Uterus (tissue), 3 donors: ENCODE measurements at regions not wholly inside any gene's neighbourhood (a gene's known extent, or its start where the extent isn't known, plus 50 kb on each side); places are given as distances from the start of the nearest gene placed in this dataset.

Experiments used
- DNase-seq, 2 donors: peaks; one replicate each; pipeline ENCODE4 v3.0.0-alpha.2; 2019 to 2020
- H3K27ac ChIP-seq, 2 donors: fragments of 200-600 bp; sonication (generic); 1 replicate in 1 of 2; 2 replicates in 1 of 2; pipeline ENCODE4 v1.5.1; 2016 to 2018
- H3K27me3 ChIP-seq, 2 donors: fragments of 200-600 bp; sonication (generic); one replicate each; pipeline ENCODE4 v1.5.1; 2018 to 2019; ENCODE audit warnings: control low read depth in 1 of 2
- H3K36me3 ChIP-seq, 2 donors: fragments of 200-600 bp; sonication (generic); one replicate each; pipeline ENCODE4 v1.5.1; 2019; ENCODE audit warnings: control low read depth in 1 of 2
- H3K4me1 ChIP-seq, 2 donors: fragments of 200-600 bp; sonication (generic); one replicate each; pipeline ENCODE4 v1.5.1; 2018 to 2019; ENCODE audit warnings: control low read depth in 1 of 2
- H3K4me3 ChIP-seq, 2 donors: fragments of 200-600 bp; sonication (generic); 1 replicate in 1 of 2; 2 replicates in 1 of 2; pipeline ENCODE4 v1.5.1; 2018 to 2019; ENCODE audit warnings: mild to moderate bottlenecking in 1 of 2
- H3K9me3 ChIP-seq, 2 donors: fragments of 200-600 bp; sonication (generic); one replicate each; pipeline ENCODE4 v1.5.1; 2019; ENCODE audit warnings: control low read depth in 1 of 2
- CTCF ChIP-seq, 4 experiments: fragments of 200-600 bp in 2 of 4; fragments of 450-650 bp in 2 of 4; sonication (generic) in 2 of 4; IDR thresholded peaks; one replicate each; pipeline ENCODE4 v1.5.1; 2016 to 2019; ENCODE audit warnings: antibody characterized with exemption in 4 of 4, mild to moderate bottlenecking in 2 of 4, moderate library complexity in 1 of 4
- POLR2A ChIP-seq, 2 donors: fragments of 450-650 bp; IDR thresholded peaks; one replicate each; pipeline ENCODE4 v1.6.1; 2016; ENCODE audit warnings: antibody characterized with exemption in 2 of 2, mild to moderate bottlenecking in 1 of 2, moderate library complexity in 1 of 2
- intact Hi-C: fragments of 100-400 bp; cut with DNase I; formaldehyde crosslinking; loops from one replicate; pipeline ENCODE4 v1.15.1; 2023; ENCODE audit warnings: low total_unique reads
- donor health status: DM: yes; HTN: yes; CAD: no.

GRCh38 chr5:4855036-4855435, 285.1 kb upstream of the ADAMTS16 start:
- Histone ChIP-seq H3K9me3 (no peaks in the 10 kb centered on the region), H3K4me1 (no peaks in the 10 kb centered on the region), H3K36me3 (no peaks in the 10 kb centered on the region), H3K4me3 (no peak overlapping the region), H3K27me3 (peaks cover 0 to 5% of the 10 kb centered on the region in 2 donors), H3K27ac (no peak overlapping the region)
- TF ChIP-seq POLR2A (IDR thresholded peaks at IDR 0.05), result no peak
- no peak for TF ChIP-seq CTCF (IDR thresholded peaks at IDR 0.05)
- intact Hi-C loops, result no loop called here
- no peak for DNase-seq

- no peaks in the 10 kb centered on the region for H3K36me3 ChIP-seq
- no peaks in the 10 kb centered on the region for H3K4me1 ChIP-seq
- TF ChIP-seq POLR2A (IDR thresholded peaks at IDR 0.05), result no peak
- no peak for TF ChIP-seq CTCF (IDR thresholded peaks at IDR 0.05)
- intact Hi-C loops, result no loop called here
- DNase-seq, result no peak
- H3K27ac ChIP-seq, result no peak overlapping the region
- H3K9me3 ChIP-seq, result no peaks in the 10 kb centered on the region
- peaks cover 0 to 5% of the 10 kb centered on the region in 2 donors for H3K27me3 ChIP-seq
- no peak overlapping the region for H3K4me3 ChIP-seq
These were observed 284.2 kb upstream of the ADAMTS16 start for GRCh38 chr5:4855880-4856279.

GRCh38 chr5:4857761-4858160, 282.4 kb upstream of the ADAMTS16 start:
- H3K4me1 ChIP-seq, result no peaks in the 10 kb centered on the region
- H3K27me3 ChIP-seq, result no peaks in the 10 kb centered on the region
- DNase-seq, result no peak
- H3K9me3 ChIP-seq, result no peaks in the 10 kb centered on the region
- no peak for TF ChIP-seq POLR2A (IDR thresholded peaks at IDR 0.05)
- TF ChIP-seq CTCF (IDR thresholded peaks at IDR 0.05), result no peak
- no peaks in the 10 kb centered on the region for H3K36me3 ChIP-seq
- no peak overlapping the region for H3K27ac ChIP-seq
- intact Hi-C loops, result no loop called here
- no peak overlapping the region for H3K4me3 ChIP-seq

GRCh38 chr5:4859500-4860235, 280.5 kb upstream of the ADAMTS16 start:
- Histone ChIP-seq H3K27ac (no peak overlapping the region), H3K36me3 (no peaks in the 10 kb centered on the region), H3K9me3 (no peaks in the 10 kb centered on the region), H3K4me3 (no peak overlapping the region), H3K4me1 (no peaks in the 10 kb centered on the region), H3K27me3 (no peaks in the 10 kb centered on the region)
- intact Hi-C loops, result no loop called here
- TF ChIP-seq CTCF (IDR thresholded peaks at IDR 0.05) (no peak), POLR2A (IDR thresholded peaks at IDR 0.05) (no peak)
- DNase-seq, result no peak

GRCh38 chr5:4860631-4861030, 279.5 kb upstream of the ADAMTS16 start:
- no peak for DNase-seq
- Histone ChIP-seq H3K4me1 (no peaks in the 10 kb centered on the region), H3K36me3 (no peaks in the 10 kb centered on the region), H3K4me3 (no peak overlapping the region), H3K27ac (no peak overlapping the region), H3K27me3 (no peaks in the 10 kb centered on the region), H3K9me3 (no peaks in the 10 kb centered on the region)
- intact Hi-C loops, result no loop called here
- TF ChIP-seq CTCF (IDR thresholded peaks at IDR 0.05), result no peak
- no peak for TF ChIP-seq POLR2A (IDR thresholded peaks at IDR 0.05)
